GM18951 (cell line): ENCODE measurements at regions not wholly inside any gene's neighbourhood (a gene's known extent, or its start where the extent isn't known, plus 50 kb on each side); places are given as distances from the start of the nearest gene placed in this dataset.
"Not testable (repeated sequence)": the region's sequence is repeated elsewhere in the genome, so short reads cannot be mapped to it uniquely, and the experiment has no call there.

Experiments
- POLR2A ChIP-seq: IDR thresholded peaks from 4 replicates; pipeline ENCODE4 v1.6.1; 2011; ENCODE audit warnings: mild to moderate bottlenecking; ENCODE audit not compliant: insufficient read length, insufficient read depth; ENCODE audit errors: extremely low read depth
- in situ Hi-C: fragments of 300-500 bp; cut with MboI; formaldehyde crosslinking; loops from one replicate; pipeline ENCODE4 v1.12.0; 2022; ENCODE audit warnings: low sequenced_read_pairs, mixed read lengths, inconsistent platforms; ENCODE audit not compliant: unreplicated experiment

DNA sequence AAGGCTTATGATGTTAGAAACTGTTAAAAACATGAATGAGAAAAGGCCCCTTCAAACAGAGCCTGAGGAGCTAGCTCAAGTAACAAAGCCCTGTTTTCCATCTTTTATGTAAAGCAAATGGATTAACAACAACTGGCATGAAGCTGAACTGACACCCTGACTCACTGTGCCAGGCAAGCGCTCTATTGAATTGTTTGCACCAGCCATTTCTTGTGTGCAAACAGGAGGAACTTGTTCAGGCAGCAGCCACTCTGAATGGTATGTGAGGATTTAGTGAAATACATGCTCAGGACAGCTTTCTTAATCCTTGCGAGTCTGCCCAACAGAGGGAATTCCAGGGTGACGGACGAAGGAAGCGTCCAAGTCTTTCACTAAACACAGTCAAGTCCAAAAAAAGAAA, 291.1 kb upstream of the ADGRL2 start:
- in situ Hi-C loops = no loop called here
- no peak for TF ChIP-seq POLR2A

DNA sequence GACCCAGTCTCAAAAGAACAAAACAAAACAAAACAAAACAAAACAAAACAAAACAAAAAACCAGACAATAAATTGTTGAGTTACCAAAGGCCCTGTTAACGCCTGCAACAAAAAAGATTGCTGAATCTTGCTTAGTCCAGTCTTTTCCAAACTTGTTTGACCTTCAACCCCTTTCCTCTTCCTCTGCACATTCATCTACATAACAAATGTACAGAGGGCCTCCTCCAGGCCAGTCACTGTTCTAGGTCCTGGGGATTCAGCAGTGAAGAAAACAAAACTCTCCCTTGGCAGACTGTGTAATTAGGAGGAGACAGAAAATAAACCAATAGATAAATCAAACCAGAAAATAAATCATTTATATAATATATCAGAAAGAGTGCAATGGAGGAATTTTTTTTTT, 294.0 kb upstream of the ADGRL2 start:
- TF ChIP-seq POLR2A = no peak
- in situ Hi-C loops = no loop called here

DNA sequence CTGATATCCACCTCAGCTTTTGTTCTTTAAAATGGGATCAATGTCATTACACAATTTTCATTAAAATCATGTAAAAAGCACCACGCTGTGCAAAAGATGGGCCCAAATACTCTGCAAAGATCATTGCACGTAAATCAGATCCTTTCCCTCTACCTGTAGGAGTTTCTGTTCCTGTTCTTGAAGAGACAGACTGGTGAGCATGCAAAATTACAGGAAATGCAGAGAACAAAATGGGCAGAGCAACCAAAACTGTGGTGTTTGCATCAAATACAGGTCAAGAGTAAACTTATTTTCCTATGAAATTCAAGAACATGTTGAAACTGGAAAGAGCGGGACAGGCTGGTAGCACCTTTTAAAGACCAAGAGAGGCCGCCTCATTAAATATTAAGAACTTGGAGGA, 294.9 kb upstream of the ADGRL2 start:
- no peak for TF ChIP-seq POLR2A
- in situ Hi-C loops = no loop called here

DNA sequence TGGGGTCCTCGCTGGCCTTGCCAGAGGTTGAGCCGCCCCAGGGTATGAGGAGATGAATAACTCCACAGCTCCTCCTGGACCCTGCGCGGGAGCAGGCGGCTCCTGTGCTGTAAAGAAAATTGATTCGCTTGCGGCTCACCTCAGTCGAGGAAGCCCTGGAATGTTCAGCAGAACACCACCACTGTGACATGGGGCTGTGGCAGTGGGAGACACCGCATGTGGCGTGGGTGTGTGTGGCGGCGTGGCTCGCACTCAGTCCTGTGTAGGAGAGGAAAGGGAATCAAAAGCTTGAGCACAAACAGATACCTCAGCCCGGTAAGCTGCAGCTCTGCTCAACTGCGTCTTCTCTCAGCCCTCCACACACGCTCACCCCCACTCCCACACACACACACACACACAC, 295.9 kb upstream of the ADGRL2 start:
- in situ Hi-C loops = not testable (repeated sequence)

DNA sequence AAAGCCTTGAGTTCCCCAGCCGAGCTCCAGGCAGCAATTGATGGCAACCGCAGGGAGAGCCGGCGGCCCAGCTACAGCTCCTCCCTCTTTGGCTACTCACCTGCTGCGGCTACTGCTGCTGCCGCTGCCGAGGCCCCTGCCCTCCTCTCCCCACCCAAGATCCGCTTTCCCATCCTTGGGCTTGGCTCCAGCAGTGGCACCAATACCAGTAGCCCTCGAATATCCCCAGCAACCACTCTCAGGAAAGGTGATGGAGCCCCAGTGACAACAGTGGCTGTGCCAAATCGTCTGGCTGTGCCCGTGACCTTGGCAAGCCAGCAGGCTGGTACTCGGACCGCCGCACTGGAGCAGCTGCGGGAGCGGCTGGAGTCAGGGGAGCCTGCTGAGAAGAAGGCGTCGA, 298.0 kb upstream of the ADGRL2 start:
- in situ Hi-C loops = not testable (repeated sequence)

DNA sequence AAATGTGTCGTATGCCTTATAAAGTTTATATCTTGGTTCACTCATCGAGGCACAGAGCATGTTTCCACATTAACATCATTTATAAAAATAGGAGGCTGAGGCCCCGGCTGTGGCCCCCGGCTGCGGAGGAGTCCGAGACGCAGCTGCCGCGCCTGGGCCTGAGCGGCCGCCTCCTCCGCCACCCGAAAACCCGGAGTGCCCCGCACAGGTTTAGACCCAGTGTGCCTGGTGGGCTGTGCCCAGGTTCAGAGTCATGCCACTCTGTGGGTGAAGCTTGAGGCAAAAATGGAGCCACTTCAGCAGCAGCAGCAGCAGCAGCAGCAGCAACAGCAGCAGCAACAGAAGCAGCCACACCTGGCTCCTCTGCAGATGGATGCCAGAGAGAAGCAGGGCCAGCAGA, 299.2 kb upstream of the ADGRL2 start:
- in situ Hi-C loops = not testable (repeated sequence)

DNA sequence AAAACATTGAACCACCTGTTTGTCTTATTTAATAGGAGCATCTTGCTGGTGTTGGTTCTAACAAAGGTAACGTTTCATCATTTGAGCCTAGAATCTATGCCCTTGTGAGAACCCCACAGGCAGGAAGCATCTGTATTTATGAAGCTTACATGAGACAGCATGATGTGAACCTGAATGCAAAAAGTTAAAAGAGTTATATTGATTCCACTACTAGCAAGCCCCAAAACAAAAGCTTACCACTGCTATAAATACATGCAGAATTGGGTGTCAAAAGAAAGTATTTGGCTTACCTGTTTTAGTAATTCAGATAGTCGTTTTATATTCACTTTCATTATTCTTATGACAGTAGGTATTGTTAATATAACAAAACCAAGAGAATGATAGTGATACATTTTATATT, 301.2 kb upstream of the ADGRL2 start:
- TF ChIP-seq POLR2A = no peak
- in situ Hi-C loops = no loop called here

DNA sequence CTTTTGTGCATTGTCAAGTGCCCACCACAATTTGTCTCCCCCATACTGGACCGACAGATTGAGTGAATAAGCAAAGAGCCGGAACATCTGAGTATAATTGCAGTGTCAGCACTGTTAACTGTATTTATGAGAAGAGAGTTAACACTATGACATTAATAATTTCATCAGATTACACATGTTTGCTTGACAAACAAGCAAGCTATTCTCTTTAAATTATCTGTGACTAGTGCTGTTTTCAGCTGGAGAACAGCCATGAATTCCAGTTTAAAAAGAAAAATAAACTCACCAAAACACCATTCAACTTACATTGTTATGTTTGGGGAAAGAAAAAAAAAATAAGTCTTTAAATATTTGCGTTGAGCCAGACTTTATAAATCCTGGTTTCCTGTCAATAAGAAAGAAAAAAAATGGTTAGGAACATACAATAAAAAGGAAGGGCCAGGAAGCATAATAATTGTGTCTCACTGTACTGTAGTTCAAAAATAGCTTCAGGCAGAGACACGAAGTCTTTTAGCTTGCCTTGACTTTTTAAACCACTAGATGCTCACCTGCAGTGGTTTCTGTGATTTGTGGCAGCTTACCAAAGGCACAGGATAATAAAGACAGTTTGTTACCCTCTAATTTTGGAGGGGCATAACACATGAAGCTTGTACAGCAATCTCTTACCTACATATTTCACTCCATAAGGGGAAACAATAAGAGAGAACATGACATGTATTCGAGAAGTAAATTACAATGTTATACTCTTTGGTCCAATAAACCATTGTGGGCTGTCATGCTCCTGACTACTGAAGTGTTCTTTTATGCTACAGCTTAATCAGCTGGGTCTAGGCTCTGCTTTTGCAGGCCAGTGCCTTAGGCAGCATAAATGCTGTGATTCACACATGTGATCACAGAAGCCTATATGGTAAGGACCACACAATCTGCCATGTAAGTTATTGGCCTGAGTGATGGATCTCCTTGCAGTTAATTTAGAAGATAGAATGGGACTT, 302.0 kb upstream of the ADGRL2 start:
- in situ Hi-C loops = no loop called here
- no peak for TF ChIP-seq POLR2A

DNA sequence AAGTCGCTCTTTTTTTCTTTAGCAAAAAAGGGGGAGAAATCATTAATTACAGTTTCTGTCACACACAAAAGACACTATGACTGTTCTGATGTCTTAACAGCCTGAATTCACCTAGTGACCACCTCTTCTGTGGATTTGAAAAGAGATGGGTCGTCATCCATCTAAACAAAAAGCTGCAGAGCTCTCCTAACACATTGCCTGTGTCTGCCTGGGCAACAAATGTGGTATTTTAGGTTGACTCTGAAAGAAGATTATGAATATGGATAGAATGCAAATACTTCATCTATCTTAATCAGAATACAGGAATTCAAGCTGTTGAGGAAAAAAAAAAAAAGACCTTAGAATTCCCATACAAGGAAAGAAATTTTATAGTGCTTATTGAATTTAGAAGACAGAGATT, 304.4 kb upstream of the ADGRL2 start:
- in situ Hi-C loops = no loop called here

DNA sequence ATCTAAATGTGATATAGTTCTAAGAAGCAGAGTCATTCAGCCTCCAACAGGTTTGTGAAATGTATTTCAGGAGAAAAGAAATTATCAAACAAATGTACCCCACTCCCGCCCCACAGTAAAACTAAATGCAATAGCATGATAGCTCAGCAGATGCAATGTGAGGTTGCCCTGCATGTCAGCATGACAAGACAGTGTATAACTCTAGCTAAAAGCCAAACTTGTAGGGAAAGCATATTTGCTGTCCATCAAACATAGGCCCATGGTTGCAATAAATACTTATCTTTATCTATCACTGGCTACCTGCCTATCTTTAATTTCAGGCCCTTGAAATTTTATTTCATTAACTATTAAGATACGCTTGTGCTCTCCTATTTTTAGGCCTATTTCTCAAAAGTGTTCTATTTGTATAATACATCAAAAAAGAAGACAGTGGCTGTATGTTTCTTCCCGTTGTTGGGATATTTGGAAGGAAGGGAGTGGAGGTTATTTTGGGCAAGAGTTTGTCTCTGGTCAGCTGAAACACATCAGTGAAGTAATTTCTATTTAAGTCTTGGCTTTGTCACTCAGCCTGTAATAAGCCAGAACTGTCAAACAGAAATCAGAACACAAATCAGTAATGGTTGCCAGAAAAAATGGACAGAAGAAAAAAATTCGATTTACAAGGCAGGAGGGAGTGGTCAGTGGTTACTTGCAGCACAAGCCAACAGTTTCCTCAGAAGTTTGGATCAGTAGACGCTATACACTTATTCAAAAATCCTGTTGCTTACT, 307.4 kb upstream of the ADGRL2 start:
- in situ Hi-C loops = no loop called here
- TF ChIP-seq POLR2A = no peak

More for the DNA sequence above, 304.4 kb upstream of the ADGRL2 start:
- TF ChIP-seq POLR2A = no peak

DNA sequence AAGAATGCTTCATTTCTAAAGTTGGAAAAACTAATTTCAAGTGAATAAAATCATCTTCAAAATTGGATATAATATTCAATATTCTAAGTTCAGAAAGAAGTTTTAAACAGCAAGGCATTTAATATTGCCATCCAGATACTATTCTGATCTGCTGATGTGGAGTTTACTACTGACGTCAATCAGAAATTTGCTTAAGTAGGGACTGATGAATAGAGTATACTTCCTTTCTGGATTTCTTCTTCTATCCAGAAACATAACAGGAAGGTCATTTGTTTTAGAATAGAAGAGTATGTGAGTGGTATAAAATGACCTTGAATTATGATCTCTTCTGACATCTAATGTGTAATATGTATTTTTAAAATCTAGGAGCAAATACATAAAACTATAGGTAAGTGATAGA, 308.1 kb upstream of the ADGRL2 start:
- TF ChIP-seq POLR2A = no peak
- in situ Hi-C loops = no loop called here

DNA sequence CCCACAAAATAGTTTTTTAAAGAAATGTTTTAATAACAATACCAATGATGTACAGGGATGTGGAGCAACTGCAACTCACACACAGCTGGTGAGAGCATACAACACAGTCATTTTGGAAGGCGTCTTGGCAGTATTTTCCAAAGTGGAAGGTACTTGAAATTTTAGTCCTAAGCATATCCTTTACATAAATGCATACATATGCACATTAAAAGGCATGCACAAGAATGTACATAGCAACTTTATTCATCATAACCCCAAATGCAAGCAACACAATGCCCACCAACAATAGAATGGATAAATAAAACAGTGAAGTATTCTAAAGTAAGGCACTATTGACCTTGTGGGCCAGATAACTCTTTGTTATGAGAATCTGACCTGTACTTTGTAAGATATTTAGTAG, 310.1 kb upstream of the ADGRL2 start:
- TF ChIP-seq POLR2A = no peak
- in situ Hi-C loops = no loop called here

DNA sequence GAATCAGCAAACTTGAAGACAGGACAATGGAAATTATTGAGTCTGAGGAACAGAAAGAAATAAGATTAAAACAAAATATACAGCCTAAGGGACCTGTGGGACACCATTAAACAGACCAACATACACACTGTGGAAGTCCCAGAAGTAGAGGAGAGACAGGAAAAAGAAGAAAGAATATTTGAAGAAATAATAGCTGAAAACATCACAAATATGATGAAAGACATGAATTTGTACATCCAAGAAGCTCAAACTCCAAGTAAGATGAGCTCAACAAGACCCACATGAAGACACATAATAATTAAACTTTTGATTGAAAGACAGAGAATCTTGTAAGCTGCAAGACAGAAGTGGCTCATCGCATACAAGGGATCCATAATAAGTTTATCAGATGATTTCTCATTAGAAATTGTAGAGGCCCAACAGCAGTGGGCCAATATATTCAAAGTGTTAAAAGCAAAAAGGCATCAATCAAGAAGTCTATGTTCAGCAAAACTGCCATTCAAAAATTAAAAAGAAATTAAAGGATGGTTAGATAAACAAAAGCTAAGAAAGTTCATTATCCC, 311.3 kb upstream of the ADGRL2 start:
- in situ Hi-C loops = no loop called here
- no peak for TF ChIP-seq POLR2A

DNA sequence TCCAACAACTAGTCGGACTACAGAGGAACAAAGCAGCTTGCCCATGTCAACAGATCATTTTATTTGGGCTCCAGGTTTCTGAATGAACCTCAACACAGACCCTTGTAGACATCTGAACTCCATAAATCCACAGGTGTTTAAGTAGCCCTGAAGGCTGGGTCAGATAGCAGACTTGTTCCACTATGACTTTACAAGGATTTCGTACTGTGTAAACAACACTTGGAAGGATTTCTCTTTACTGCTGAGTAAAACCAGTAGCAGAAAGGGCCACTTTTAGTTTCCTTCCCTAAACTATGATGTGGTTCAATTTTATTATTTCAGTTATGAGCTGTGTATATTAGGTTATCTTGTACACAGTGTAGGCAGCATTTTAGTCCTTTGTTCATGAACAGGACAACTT, 316.4 kb upstream of the ADGRL2 start:
- in situ Hi-C loops = no loop called here
- no peak for TF ChIP-seq POLR2A
